ENCODE measurements at regions not wholly inside any gene's neighbourhood (a gene's known extent, or its start where the extent isn't known, plus 50 kb on each side); places are given as distances from the start of the nearest gene placed in this dataset.

DNA sequence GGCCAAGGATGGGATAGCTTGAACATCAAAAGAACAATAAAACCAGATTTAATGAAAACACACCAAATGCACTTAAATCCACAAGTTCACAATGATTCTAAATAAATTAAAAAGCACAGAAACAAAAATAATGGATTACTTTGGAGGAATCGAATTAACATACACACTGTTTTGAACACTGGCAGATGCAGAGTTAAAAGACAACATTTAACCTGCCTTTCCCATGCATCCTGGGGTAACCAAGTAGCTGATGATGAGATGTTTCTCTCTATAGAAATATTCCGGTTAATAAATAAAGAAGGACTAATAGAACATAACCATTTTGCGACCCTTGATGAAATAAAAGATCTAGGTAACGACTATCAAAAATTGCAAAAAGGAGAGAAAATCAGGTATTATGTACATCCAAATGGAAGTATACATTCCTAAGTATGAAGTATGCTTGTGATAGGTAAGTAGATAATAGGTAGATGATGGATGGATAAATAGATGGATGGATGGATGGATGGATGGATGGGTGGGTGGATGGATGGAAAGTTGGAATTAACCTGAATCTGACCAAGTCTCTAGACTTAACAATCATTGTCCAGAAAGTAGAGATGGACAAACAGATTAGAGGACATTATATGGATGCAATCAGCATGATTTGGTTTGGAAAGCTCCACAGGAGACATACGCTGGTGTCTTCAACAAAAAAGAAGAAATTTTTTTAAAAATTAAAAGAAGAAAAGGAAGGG is 57.4 kb upstream of the MYCN start:
- TF ChIP-seq ZFP3 (CRISPR knock-in tag; IDR thresholded peaks at IDR 0.05) (no peak), ZNF565 (CRISPR knock-in tag; conservative IDR thresholded peaks at IDR 0.05; ENCODE audit: low read depth) (no peak), TCF4 (CRISPR knock-in tag; IDR thresholded peaks at IDR 0.05; ENCODE audit: borderline replicate concordance) (no peak), ARNTL (CRISPR knock-in tag; IDR thresholded peaks at IDR 0.05; ENCODE audit: borderline replicate concordance, low read depth) (no peak), SNAI2 (CRISPR knock-in tag; IDR thresholded peaks at IDR 0.05) (no peak), ESRRG (CRISPR knock-in tag; IDR thresholded peaks at IDR 0.05) (no peak), GLIS3 (CRISPR knock-in tag; IDR thresholded peaks at IDR 0.05) (no peak), CREB5 (CRISPR knock-in tag; IDR thresholded peaks at IDR 0.05; ENCODE audit: low read depth) (no peak), RARB (CRISPR knock-in tag; IDR thresholded peaks at IDR 0.05) (no peak), ISL1 (CRISPR knock-in tag; IDR thresholded peaks at IDR 0.05) (no peak), ZNF70 (CRISPR knock-in tag; IDR thresholded peaks at IDR 0.05) (no peak), ZFP30 (CRISPR knock-in tag; IDR thresholded peaks at IDR 0.05) (no peak), BACH2 (CRISPR knock-in tag; IDR thresholded peaks at IDR 0.05; ENCODE audit: borderline replicate concordance) (no peak)
- TF ChIP-seq, protein P1, sequence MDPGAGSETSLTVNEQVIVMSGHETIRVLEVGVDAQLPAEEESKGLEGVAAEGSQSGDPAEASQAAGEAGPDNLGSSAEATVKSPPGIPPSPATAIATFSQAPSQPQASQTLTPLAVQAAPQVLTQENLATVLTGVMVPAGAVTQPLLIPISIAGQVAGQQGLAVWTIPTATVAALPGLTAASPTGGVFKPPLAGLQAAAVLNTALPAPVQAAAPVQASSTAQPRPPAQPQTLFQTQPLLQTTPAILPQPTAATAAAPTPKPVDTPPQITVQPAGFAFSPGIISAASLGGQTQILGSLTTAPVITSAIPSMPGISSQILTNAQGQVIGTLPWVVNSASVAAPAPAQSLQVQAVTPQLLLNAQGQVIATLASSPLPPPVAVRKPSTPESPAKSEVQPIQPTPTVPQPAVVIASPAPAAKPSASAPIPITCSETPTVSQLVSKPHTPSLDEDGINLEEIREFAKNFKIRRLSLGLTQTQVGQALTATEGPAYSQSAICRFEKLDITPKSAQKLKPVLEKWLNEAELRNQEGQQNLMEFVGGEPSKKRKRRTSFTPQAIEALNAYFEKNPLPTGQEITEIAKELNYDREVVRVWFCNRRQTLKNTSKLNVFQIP (CRISPR knock-in tag; IDR thresholded peaks at IDR 0.05; ENCODE audit: borderline replicate concordance, low read depth), result no peak
